GM12878 (cell line): ENCODE measurements at regions not wholly inside any gene's neighbourhood (a gene's known extent, or its start where the extent isn't known, plus 50 kb on each side); places are given as distances from the start of the nearest gene placed in this dataset.

Experiments
- ATAC-seq: fragments of 200-7000 bp; cut with Tn5 transposase; 3 replicates; pipeline ENCODE4 v1.9.1; 2020; ENCODE audit warnings: mild to moderate bottlenecking, moderate library complexity
- BruUV-seq: library from RNA; stranded (reverse); fragments of 400-500 nt; replicated peaks from 2 replicates; lab custom pipeline; 2021; lab: Mats Ljungman, UMichigan
- CTCF ChIA-PET: fragments of 300-600 bp; sonication (Branson Sonifier 250); formaldehyde crosslinking; extraction: SDS; loops from one replicate; lab custom pipeline; 2021; ENCODE audit warnings: inconsistent platforms; lab: Yijun Ruan, JAX
- POLR2A ChIA-PET: fragments of 350-600 bp; formaldehyde crosslinking; extraction: SDS; loops from one replicate; lab custom pipeline; 2021; ENCODE audit warnings: inconsistent platforms; lab: Charles Lee
- RAD21 ChIA-PET: fragments of 300-600 bp; sonication (Branson Sonifier 250); formaldehyde crosslinking; loops from one replicate; lab custom pipeline; 2023; ENCODE audit warnings: antibody characterized with exemption; ENCODE audit not compliant: unreplicated experiment; lab: Charles Lee
- SMC1A ChIA-PET: fragments of 300-600 bp; sonication (Branson Sonifier 250); formaldehyde crosslinking; loops from one replicate; lab custom pipeline; 2023; ENCODE audit not compliant: unreplicated experiment, uncharacterized antibody; lab: Charles Lee
- DNase-seq: peaks from one replicate; pipeline ENCODE4 v3.0.0-alpha.2; 2011; ENCODE audit warnings: low read depth, low spot score
- FAIRE-seq: peaks from 3 replicates; lab custom pipeline; 2011; peaks lifted over from hg19 to GRCh38; lab: Jason Lieb, UNC
- H2AFZ ChIP-seq: 2 replicates; pipeline ENCODE4 v1.6.0; 2011; ENCODE audit warnings: low read depth, low read length, control low read depth; ENCODE audit not compliant: control insufficient read depth
- H3K27ac ChIP-seq: 2 replicates; pipeline ENCODE4 v1.5.1; 2011; ENCODE audit warnings: control low read depth; ENCODE audit not compliant: control insufficient read depth, insufficient read depth
- H3K27me3 ChIP-seq, 2 experiments: replicated peaks in 1 of 2; 2 replicates each; pipeline versions ENCODE4 v1.6.0 to v1.6.1; 2011; ENCODE audit warnings: low read length in 1 of 2; ENCODE audit not compliant: control insufficient read depth in 2 of 2, insufficient read depth in 2 of 2
- H3K36me3 ChIP-seq, 2 experiments: 2 replicates each; pipeline ENCODE4 v1.5.1; 2011; ENCODE audit warnings: low read length in 1 of 2; ENCODE audit not compliant: control insufficient read depth in 2 of 2, insufficient read depth in 2 of 2
- H3K4me1 ChIP-seq: 2 replicates; pipeline ENCODE4 v1.6.1; 2011; ENCODE audit warnings: mild to moderate bottlenecking, low read length, moderate library complexity, mixed read lengths; ENCODE audit not compliant: control insufficient read depth, insufficient read depth
- H3K4me2 ChIP-seq: 2 replicates; pipeline ENCODE4 v1.6.0; 2011; ENCODE audit warnings: control low read depth; ENCODE audit not compliant: control insufficient read depth, insufficient read depth
- H3K4me3 ChIP-seq: fragments of 200-600 bp; sonication (generic); 2 replicates; pipeline ENCODE4 v1.5.1; 2016
- H3K79me2 ChIP-seq: 2 replicates; pipeline ENCODE4 v1.6.0; 2011; ENCODE audit warnings: low read length; ENCODE audit not compliant: control insufficient read depth, insufficient read depth
- H3K9ac ChIP-seq: 2 replicates; pipeline ENCODE4 v1.8.0; 2011; ENCODE audit warnings: low read length, control low read depth, mixed read lengths; ENCODE audit not compliant: control insufficient read depth, insufficient read depth
- H3K9me3 ChIP-seq: replicated peaks from 3 replicates; pipeline ENCODE4 v1.5.1; 2011; ENCODE audit warnings: mild to moderate bottlenecking, low read length; ENCODE audit not compliant: control insufficient read depth, insufficient read depth
- H4K20me1 ChIP-seq: 2 replicates; pipeline ENCODE4 v1.6.0; 2011; ENCODE audit not compliant: control insufficient read depth, insufficient read depth
- BHLHE40 ChIP-seq, 2 experiments: fragments of 450-650 bp in 1 of 2; IDR thresholded peaks; 2 replicates each; pipeline ENCODE4 v1.6.1; 2011 to 2017; ENCODE audit warnings: low read depth in 2 of 2, borderline replicate concordance in 1 of 2, improper control_type of control experiment in 1 of 2, low read length in 1 of 2, mild to moderate bottlenecking in 1 of 2
- BRCA1 ChIP-seq: IDR thresholded peaks from 2 replicates; pipeline ENCODE4 v1.6.1; 2011; ENCODE audit warnings: low read depth, low read length, improper control_type of control experiment
- EED ChIP-seq: sonication (generic); IDR thresholded peaks from 2 replicates; pipeline ENCODE4 v1.6.1; 2016; ENCODE audit warnings: antibody characterized with exemption, low read depth
- ELK1 ChIP-seq: IDR thresholded peaks from 2 replicates; pipeline ENCODE4 v1.6.1; 2012; ENCODE audit warnings: low read depth, low read length, improper control_type of control experiment
- HCFC1 ChIP-seq: fragments of 150-350 bp; IDR thresholded peaks from 2 replicates; pipeline ENCODE4 v1.6.1; 2014; ENCODE audit warnings: low read length
- HSF1 ChIP-seq: fragments of 150-350 bp; IDR thresholded peaks from 2 replicates; pipeline ENCODE4 v1.6.1; 2014; ENCODE audit warnings: mild to moderate bottlenecking, low read depth, low read length
- KAT2A ChIP-seq: conservative IDR thresholded peaks from 2 replicates; pipeline ENCODE4 v1.6.1; 2011; ENCODE audit warnings: low read depth, low read length; ENCODE audit not compliant: control insufficient read depth
- POLR2A ChIP-seq: IDR thresholded peaks from 2 replicates; pipeline ENCODE4 v1.6.1; 2011; ENCODE audit warnings: low read depth, mild to moderate bottlenecking, low read length
- SUPT20H ChIP-seq: IDR thresholded peaks from 2 replicates; pipeline ENCODE4 v1.6.1; 2011; ENCODE audit warnings: low read depth, mild to moderate bottlenecking, low read length, moderate library complexity, borderline replicate concordance; ENCODE audit not compliant: control insufficient read depth
- USF1 ChIP-seq: IDR thresholded peaks from 2 replicates; pipeline ENCODE4 v1.6.1; 2011; ENCODE audit warnings: borderline replicate concordance, low read depth, mild to moderate bottlenecking, moderate library complexity, mixed read lengths, low read length; ENCODE audit not compliant: insufficient read depth; ENCODE audit errors: extremely low read length
- YBX1 ChIP-seq: fragments of 450-650 bp; IDR thresholded peaks from 2 replicates; pipeline ENCODE4 v1.6.1; 2016; ENCODE audit warnings: antibody characterized with exemption
- YY1 ChIP-seq: IDR thresholded peaks from 2 replicates; pipeline ENCODE4 v1.6.1; 2011; ENCODE audit warnings: low read depth, mild to moderate bottlenecking, low read length
- ZBTB11 ChIP-seq: fragments of 450-650 bp; formaldehyde crosslinking; IDR thresholded peaks from 2 replicates; pipeline ENCODE4 v1.5.0; 2022; ENCODE audit warnings: mild to moderate bottlenecking, missing genetic modification characterization
- ZBTB33 ChIP-seq: fragments of 450-650 bp; IDR thresholded peaks from 2 replicates; pipeline ENCODE4 v1.6.1; 2017; ENCODE audit warnings: mild to moderate bottlenecking
- ZZZ3 ChIP-seq: IDR thresholded peaks from 2 replicates; pipeline ENCODE4 v1.6.1; 2011; ENCODE audit warnings: low read depth; ENCODE audit not compliant: control insufficient read depth, insufficient read length
- WGBS: methylation state at CpG from one replicate; pipeline ENCODE4 v1.1.6; 2016; ENCODE audit warnings: low lambda C conversion rate; ENCODE audit not compliant: insufficient replicate concordance, insufficient coverage; ENCODE audit errors: missing lambda C conversion rate; 5-methylcytosine and 5-hydroxymethylcytosine counted together
- in situ Hi-C: fragments of 300-500 bp; cut with MboI; formaldehyde crosslinking; loops from 9 replicates; pipeline ENCODE4 v1.14.3; 2018; ENCODE audit warnings: mixed read lengths
- intact Hi-C: fragments of 100-400 bp; cut with micrococcal nuclease; formaldehyde crosslinking; loops from one replicate; pipeline ENCODE4 v1.14.2; 2022; ENCODE audit not compliant: unreplicated experiment

- TF ChIP-seq HSF1: no peak
- TF ChIP-seq HCFC1: no peak
- no peak for TF ChIP-seq POLR2A
- TF ChIP-seq ZBTB33: no peak
- TF ChIP-seq ZZZ3: no peak
- TF ChIP-seq KAT2A: no peak
- TF ChIP-seq BHLHE40 (IDR thresholded peaks at IDR 0.05; ENCODE audit: borderline replicate concordance in 1 of 2, low read depth in 2 of 2, low read length in 1 of 2): no peak
- no peak for TF ChIP-seq YY1
- TF ChIP-seq BRCA1: no peak
- TF ChIP-seq YBX1: no peak
- no peak for TF ChIP-seq SUPT20H
Observed at GRCh38 chr10:64089648-64090047, 568.4 kb downstream of the REEP3 start (continued).

GRCh38 chr10:64090865-64091264, 569.7 kb downstream of the REEP3 start:
- no TSS peak for BruUV-seq
- Histone ChIP-seq H3K27me3 (no peaks in the 10 kb centered on the region), H2AFZ (no peak overlapping the region), H3K36me3 (no peaks in the 10 kb centered on the region), H4K20me1 (no peaks in the 10 kb centered on the region), H3K4me2 (no peak overlapping the region), H3K9me3 (no peaks in the 10 kb centered on the region), H3K27ac (no peak overlapping the region), H3K4me1 (no peaks in the 10 kb centered on the region), H3K79me2 (no peaks in the 10 kb centered on the region), H3K9ac (no peak overlapping the region), H3K4me3 (no peak overlapping the region)
- in situ Hi-C loops (no loop called here), intact Hi-C loops (no loop called here)
- no peak for FAIRE-seq
- SMC1A ChIA-PET: interaction anchor here (0.6 kb wide), 1 partner anchor 16 kb away, joined by 5 read pairs; no protein-coding TSS in a partner anchor
- no peak for ATAC-seq
- no peak for DNase-seq
- WGBS: 50% methylated on average over 2 of the region's 3 CpGs
- RAD21 ChIA-PET: no interaction called here
- CTCF ChIA-PET: interaction anchor here (1.3 kb wide), 1 partner anchor 15 kb away, joined by 3 read pairs; no protein-coding TSS in a partner anchor
- POLR2A ChIA-PET: no interaction called here
- TF ChIP-seq EED (no peak), USF1 (no peak), ZBTB11 (CRISPR knock-in tag) (no peak), ELK1 (no peak), BHLHE40 (IDR thresholded peaks at IDR 0.05; ENCODE audit: borderline replicate concordance in 1 of 2, low read depth in 2 of 2, low read length in 1 of 2) (no peak)
